HepG2 (cell line): ENCODE measurements at regions not wholly inside any gene's neighbourhood (a gene's known extent, or its start where the extent isn't known, plus 50 kb on each side); places are given as distances from the start of the nearest gene placed in this dataset.

Source experiments
- ATAC-seq: fragments of 200-7000 bp; cut with Tn5 transposase; 3 replicates; pipeline ENCODE4 v1.9.1; 2020; ENCODE audit warnings: mild to moderate bottlenecking, moderate library complexity
- BruUV-seq: library from RNA; stranded (reverse); fragments of 400-500 nt; replicated peaks from 2 replicates; lab custom pipeline; 2021; lab: Mats Ljungman, UMichigan
- CTCF ChIA-PET: fragments of 300-600 bp; formaldehyde crosslinking; extraction: SDS; loops from one replicate; lab custom pipeline; 2021; ENCODE audit warnings: low total read pairs, inconsistent platforms, low intra/inter-chr PET ratio; lab: Yijun Ruan, JAX
- POLR2A ChIA-PET: fragments of 350-600 bp; sonication (Branson Sonifier 250); formaldehyde crosslinking; loops from one replicate; lab custom pipeline; 2020; ENCODE audit warnings: antibody characterized with exemption, inconsistent platforms; lab: Yijun Ruan, JAX
- DNase-seq: peaks from one replicate; pipeline ENCODE4 v3.0.0-alpha.2; 2015; ENCODE audit warnings: low spot score
- FAIRE-seq: peaks from 3 replicates; lab custom pipeline; 2011; peaks lifted over from hg19 to GRCh38; lab: Jason Lieb, UNC
- H2AFZ ChIP-seq: one replicate; pipeline ENCODE4 v1.6.1; 2011; ENCODE audit warnings: low read length, inconsistent platforms
- H3K27ac ChIP-seq: fragments of 300-600 bp; 3 replicates; pipeline ENCODE4 v1.8.0; 2011; ENCODE audit warnings: mixed run types, mild to moderate bottlenecking, mixed read lengths, low read length, inconsistent platforms; ENCODE audit not compliant: insufficient read depth; ENCODE audit errors: extremely low read length
- H3K27me3 ChIP-seq, 2 experiments: fragments of 200-600 bp in 1 of 2; 2 replicates in 1 of 2; 3 replicates in 1 of 2; pipeline versions ENCODE4 v1.6.0 to v1.8.0; 2011; ENCODE audit warnings: low read length in 2 of 2, mild to moderate bottlenecking in 2 of 2, moderate library complexity in 2 of 2, inconsistent platforms in 1 of 2; ENCODE audit not compliant: insufficient read depth in 2 of 2, control insufficient read depth in 1 of 2
- H3K36me3 ChIP-seq, 2 experiments: fragments of 200-600 bp in 1 of 2; replicated peaks in 1 of 2; 2 replicates in 1 of 2; 3 replicates in 1 of 2; pipeline versions ENCODE4 v1.5.1 to v1.8.0; 2011; ENCODE audit warnings: low read length in 2 of 2, inconsistent platforms in 1 of 2; ENCODE audit not compliant: insufficient read depth in 2 of 2, control insufficient read depth in 1 of 2
- H3K4me1 ChIP-seq: 2 replicates; pipeline ENCODE4 v1.5.1; 2012; ENCODE audit warnings: low read length, inconsistent platforms; ENCODE audit not compliant: insufficient read depth
- H3K4me2 ChIP-seq: 2 replicates; pipeline ENCODE4 v1.6.0; 2011; ENCODE audit warnings: low read depth, low read length, inconsistent platforms
- H3K4me3 ChIP-seq, 3 experiments: fragments of 200-600 bp in 1 of 3; sonication (generic), shearing (Covaris generic) in 1 of 3; replicated peaks in 1 of 3; 2 replicates each; pipeline ENCODE4 v1.5.1; 2011 to 2016; ENCODE audit warnings: low read length in 3 of 3, inconsistent platforms in 2 of 3, low read depth in 2 of 3, mild to moderate bottlenecking in 2 of 3, control low read depth in 1 of 3, mixed read lengths in 1 of 3; ENCODE audit not compliant: insufficient read depth in 1 of 3
- H3K79me2 ChIP-seq: one replicate; pipeline ENCODE4 v1.6.1; 2011; ENCODE audit warnings: low read length, inconsistent platforms; ENCODE audit not compliant: insufficient read depth
- H3K9ac ChIP-seq: 2 replicates; pipeline ENCODE4 v1.6.0; 2011; ENCODE audit warnings: mild to moderate bottlenecking, low read depth, low read length, inconsistent platforms; ENCODE audit not compliant: insufficient read depth
- H3K9me3 ChIP-seq: 2 replicates; pipeline ENCODE4 v1.5.1; 2012; ENCODE audit warnings: mild to moderate bottlenecking, low read length
- H4K20me1 ChIP-seq: 2 replicates; pipeline ENCODE4 v1.6.0; 2011; ENCODE audit warnings: inconsistent platforms, mild to moderate bottlenecking, low read length, moderate library complexity; ENCODE audit not compliant: insufficient read depth
- ATF1 ChIP-seq: IDR thresholded peaks from 2 replicates; pipeline ENCODE4 v1.6.1; 2016; ENCODE audit warnings: mild to moderate bottlenecking, control low read depth
- NAIF1 ChIP-seq: sonication (generic); formaldehyde crosslinking; IDR thresholded peaks from 2 replicates; pipeline ENCODE4 v1.5.0; 2020; ENCODE audit warnings: mild to moderate bottlenecking, missing genetic modification reagents, borderline replicate concordance
- WGBS: methylation state at CpG from one replicate; pipeline ENCODE4 v1.1.6; 2017; ENCODE audit warnings: low lambda C conversion rate; 5-methylcytosine and 5-hydroxymethylcytosine counted together
- in situ Hi-C: cut with HindIII; loops from 2 replicates; pipeline ENCODE4 v1.10.0; 2017; ENCODE audit warnings: low pct_unique_long_range_greater_than_20kb; ENCODE audit not compliant: extremely low pct_ligation_motif_present
- intact Hi-C: fragments of 100-400 bp; cut with micrococcal nuclease; formaldehyde crosslinking; loops from one replicate; pipeline ENCODE4 v1.10.0; 2022; ENCODE audit not compliant: unreplicated experiment
- TF ChIP-seq, protein P1 (sequence below): IDR thresholded peaks from 2 replicates; pipeline ENCODE4 v1.6.1; 2016; ENCODE audit warnings: mild to moderate bottlenecking, missing biosample characterization, missing genetic modification reagents

GRCh38 chr3:144521131-144521530 lies 549.5 kb downstream of the DIPK2A start:
- Histone ChIP-seq H3K9me3 (no peaks in the 10 kb centered on the region), H3K27me3 (no peaks in the 10 kb centered on the region), H3K9ac (no peak overlapping the region), H3K4me1 (no peaks in the 10 kb centered on the region), H3K27ac (no peak overlapping the region), H3K36me3 (no peaks in the 10 kb centered on the region), H3K4me3 (no peak overlapping the region), H3K79me2 (no peaks in the 10 kb centered on the region), H2AFZ (no peak overlapping the region), H3K4me2 (no peak overlapping the region), H4K20me1 (no peaks in the 10 kb centered on the region)
- 3% methylated on average over 1 of the region's 1 CpG for WGBS
- FAIRE-seq (no peak), DNase-seq (no peak), ATAC-seq (no peak)
- no TSS peak for BruUV-seq
- no peak for TF ChIP-seq ATF1 (CRISPR knock-in tag)
- TF ChIP-seq, protein P1, sequence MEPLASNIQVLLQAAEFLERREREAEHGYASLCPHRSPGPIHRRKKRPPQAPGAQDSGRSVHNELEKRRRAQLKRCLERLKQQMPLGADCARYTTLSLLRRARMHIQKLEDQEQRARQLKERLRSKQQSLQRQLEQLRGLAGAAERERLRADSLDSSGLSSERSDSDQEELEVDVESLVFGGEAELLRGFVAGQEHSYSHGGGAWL (CRISPR knock-in tag) = no peak
- intact Hi-C loops (no loop called here), in situ Hi-C loops (no loop called here)
- ChIA-PET CTCF (no interaction called here), POLR2A (no interaction called here)

GRCh38 chr3:144522456-144522855 lies 550.8 kb downstream of the DIPK2A start:
- Histone ChIP-seq H3K79me2 (no peaks in the 10 kb centered on the region), H3K27ac (no peak overlapping the region), H3K4me1 (no peaks in the 10 kb centered on the region), H4K20me1 (no peaks in the 10 kb centered on the region), H3K4me3 (no peak overlapping the region), H3K4me2 (no peak overlapping the region), H3K36me3 (no peaks in the 10 kb centered on the region), H3K9me3 (no peaks in the 10 kb centered on the region), H2AFZ (no peak overlapping the region), H3K27me3 (no peaks in the 10 kb centered on the region), H3K9ac (no peak overlapping the region)
- no peak for TF ChIP-seq NAIF1
- DNase-seq (no peak), ATAC-seq (no peak), FAIRE-seq (no peak)
- no TSS peak for BruUV-seq
- ChIA-PET POLR2A (no interaction called here), CTCF (no interaction called here)
- in situ Hi-C loops (no loop called here), intact Hi-C loops (no loop called here)
- 8% methylated on average over 3 of the region's 3 CpGs for WGBS
